ENCODE measurements at regions not wholly inside any gene's neighbourhood (a gene's known extent, or its start where the extent isn't known, plus 50 kb on each side); places are given as distances from the start of the nearest gene placed in this dataset.

DNA sequence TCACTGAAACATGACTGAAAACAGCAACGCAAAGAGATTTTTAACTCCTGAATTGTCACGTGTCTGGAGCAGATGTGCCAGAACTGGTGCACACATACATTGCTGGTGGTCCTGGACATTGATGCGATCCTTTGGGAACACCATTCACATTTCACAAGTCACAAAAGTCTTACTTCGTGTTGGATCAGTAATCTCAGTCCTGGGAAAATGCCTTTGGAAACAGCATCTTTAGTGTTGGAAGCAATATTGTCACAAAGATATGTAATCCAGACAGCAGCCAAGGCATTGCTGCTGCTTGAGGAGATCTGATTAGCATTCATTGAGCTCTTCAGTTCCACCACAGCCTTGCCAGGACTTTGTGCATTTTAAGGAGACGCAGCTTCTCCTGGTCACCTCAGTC lies 126.2 kb upstream of the SH3BP4 start:
- no peak for DNase-seq (ENCODE audit: low spot score)
- H3K9me3 Mint-ChIP-seq (ENCODE audit: unreplicated experiment), result no peaks in the 10 kb centered on the region
- no peaks in the 10 kb centered on the region for H3K36me3 Mint-ChIP-seq (ENCODE audit: low read depth, unreplicated experiment)
- H3K4me1 Mint-ChIP-seq (ENCODE audit: unreplicated experiment), result no peaks in the 10 kb centered on the region
- H3K4me3 Mint-ChIP-seq (ENCODE audit: unreplicated experiment), result no peak overlapping the region
- no peak overlapping the region for H3K27ac Mint-ChIP-seq (ENCODE audit: unreplicated experiment)
- TF ChIP-seq, protein P1, sequence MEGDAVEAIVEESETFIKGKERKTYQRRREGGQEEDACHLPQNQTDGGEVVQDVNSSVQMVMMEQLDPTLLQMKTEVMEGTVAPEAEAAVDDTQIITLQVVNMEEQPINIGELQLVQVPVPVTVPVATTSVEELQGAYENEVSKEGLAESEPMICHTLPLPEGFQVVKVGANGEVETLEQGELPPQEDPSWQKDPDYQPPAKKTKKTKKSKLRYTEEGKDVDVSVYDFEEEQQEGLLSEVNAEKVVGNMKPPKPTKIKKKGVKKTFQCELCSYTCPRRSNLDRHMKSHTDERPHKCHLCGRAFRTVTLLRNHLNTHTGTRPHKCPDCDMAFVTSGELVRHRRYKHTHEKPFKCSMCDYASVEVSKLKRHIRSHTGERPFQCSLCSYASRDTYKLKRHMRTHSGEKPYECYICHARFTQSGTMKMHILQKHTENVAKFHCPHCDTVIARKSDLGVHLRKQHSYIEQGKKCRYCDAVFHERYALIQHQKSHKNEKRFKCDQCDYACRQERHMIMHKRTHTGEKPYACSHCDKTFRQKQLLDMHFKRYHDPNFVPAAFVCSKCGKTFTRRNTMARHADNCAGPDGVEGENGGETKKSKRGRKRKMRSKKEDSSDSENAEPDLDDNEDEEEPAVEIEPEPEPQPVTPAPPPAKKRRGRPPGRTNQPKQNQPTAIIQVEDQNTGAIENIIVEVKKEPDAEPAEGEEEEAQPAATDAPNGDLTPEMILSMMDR (IDR thresholded peaks at IDR 0.05; ENCODE audit: unreplicated experiment), result no peak
- H3K27me3 Mint-ChIP-seq (ENCODE audit: unreplicated experiment), result peaks cover 1% of the 10 kb centered on the region

DNA sequence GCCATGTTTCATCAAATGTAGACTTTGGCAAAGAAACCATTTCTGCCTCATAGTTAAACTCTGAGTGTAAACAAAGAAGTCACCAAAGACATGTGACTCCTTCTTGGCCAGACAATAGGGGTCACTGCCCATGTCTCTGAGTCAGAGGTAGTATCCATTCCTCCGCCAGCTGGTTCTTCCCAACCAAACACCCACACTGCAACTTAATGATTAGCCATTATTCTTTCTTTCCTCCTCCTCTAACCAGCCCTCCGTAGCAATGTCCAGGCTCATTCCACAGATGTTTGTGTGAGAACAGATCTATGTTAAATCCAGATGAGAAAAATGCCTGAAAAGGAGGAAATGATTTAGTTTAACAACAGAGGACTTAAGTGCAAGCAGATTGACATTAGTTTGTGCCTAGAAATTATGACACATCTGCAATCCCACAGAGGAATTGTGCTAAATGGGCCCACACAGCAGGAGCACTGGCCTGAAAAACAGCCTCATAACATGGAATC lies 127.9 kb upstream of the SH3BP4 start:
- DNase-seq (ENCODE audit: low spot score), result no peak

DNA sequence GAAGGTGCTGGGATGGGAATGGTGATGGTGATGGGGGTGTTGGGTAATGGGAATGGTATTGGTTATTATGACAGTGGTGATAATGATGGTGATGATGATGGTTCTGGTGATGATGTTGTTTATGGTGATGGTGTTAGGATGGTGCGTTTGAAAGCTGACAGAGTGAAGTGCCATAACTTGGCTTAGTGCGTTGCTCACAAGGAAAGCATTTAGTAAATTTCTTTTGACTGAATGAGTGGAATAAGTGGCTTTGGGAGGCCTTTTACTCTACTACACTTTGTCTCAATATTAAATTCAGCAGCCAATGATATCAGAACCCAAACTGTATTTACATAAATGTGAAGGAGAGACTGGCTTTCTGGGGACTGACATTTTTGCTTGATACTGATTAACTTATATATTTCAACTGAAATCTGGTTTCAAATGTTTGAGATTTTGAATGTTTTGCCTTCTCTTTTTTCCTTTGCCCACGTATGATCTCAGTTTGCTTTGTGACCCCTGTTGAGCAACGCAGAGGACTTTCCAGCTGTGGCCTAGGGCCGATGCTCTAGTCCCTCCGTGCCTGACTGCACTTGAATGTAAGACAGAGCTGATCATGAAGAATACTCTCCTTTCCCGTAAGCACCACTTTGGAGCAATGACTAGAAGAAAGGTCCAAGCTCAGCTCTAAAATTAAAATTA lies 128.5 kb upstream of the SH3BP4 start:
- no peak for DNase-seq (ENCODE audit: low spot score)
- no peaks in the 10 kb centered on the region for H3K4me1 Mint-ChIP-seq (ENCODE audit: unreplicated experiment)
- no peak overlapping the region for H3K4me3 Mint-ChIP-seq (ENCODE audit: unreplicated experiment)
- H3K27me3 Mint-ChIP-seq (ENCODE audit: unreplicated experiment), result peaks cover 3% of the 10 kb centered on the region
- no peaks in the 10 kb centered on the region for H3K9me3 Mint-ChIP-seq (ENCODE audit: unreplicated experiment)
- no peaks in the 10 kb centered on the region for H3K36me3 Mint-ChIP-seq (ENCODE audit: low read depth, unreplicated experiment)
- H3K27ac Mint-ChIP-seq (ENCODE audit: unreplicated experiment), result no peak overlapping the region
- TF ChIP-seq, protein P1 (IDR thresholded peaks at IDR 0.05; ENCODE audit: unreplicated experiment), result no peak

More for the DNA sequence above, 127.9 kb upstream of the SH3BP4 start:
- no peak overlapping the region for H3K27ac Mint-ChIP-seq (ENCODE audit: unreplicated experiment)
- peaks cover 3% of the 10 kb centered on the region for H3K27me3 Mint-ChIP-seq (ENCODE audit: unreplicated experiment)
- no peaks in the 10 kb centered on the region for H3K9me3 Mint-ChIP-seq (ENCODE audit: unreplicated experiment)
- TF ChIP-seq, protein P1 (IDR thresholded peaks at IDR 0.05; ENCODE audit: unreplicated experiment), result no peak
- H3K36me3 Mint-ChIP-seq (ENCODE audit: low read depth, unreplicated experiment), result no peaks in the 10 kb centered on the region
- no peaks in the 10 kb centered on the region for H3K4me1 Mint-ChIP-seq (ENCODE audit: unreplicated experiment)
- no peak overlapping the region for H3K4me3 Mint-ChIP-seq (ENCODE audit: unreplicated experiment)

DNA sequence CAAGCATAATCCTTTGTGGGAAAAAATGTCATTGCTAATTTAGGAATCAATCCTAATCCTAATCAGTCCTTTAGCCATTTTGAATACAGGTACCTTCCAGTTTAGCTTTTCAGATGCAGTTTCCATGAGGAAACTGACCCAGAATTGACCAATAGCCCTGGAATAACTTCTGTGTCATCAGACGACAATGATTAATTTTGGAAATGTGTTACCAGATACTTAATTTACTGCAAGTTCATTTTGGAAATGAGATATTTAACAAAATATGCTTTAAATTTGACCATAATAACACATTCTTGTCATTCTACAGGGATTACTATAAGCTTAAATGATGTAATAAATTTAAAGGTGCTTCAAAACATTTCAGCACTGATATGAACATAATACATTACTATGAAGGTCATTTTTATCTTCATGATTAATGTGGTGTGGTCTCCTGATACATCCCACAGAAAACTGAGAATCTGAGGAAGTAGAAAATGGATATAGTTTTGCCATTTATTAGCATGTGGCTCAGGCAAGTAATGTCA lies 129.8 kb upstream of the SH3BP4 start:
- Mint-ChIP-seq H3K27ac (ENCODE audit: unreplicated experiment) (no peak overlapping the region), H3K4me3 (ENCODE audit: unreplicated experiment) (no peak overlapping the region), H3K27me3 (ENCODE audit: unreplicated experiment) (peaks cover 3% of the 10 kb centered on the region), H3K36me3 (ENCODE audit: low read depth, unreplicated experiment) (no peaks in the 10 kb centered on the region), H3K4me1 (ENCODE audit: unreplicated experiment) (peaks cover 8% of the 10 kb centered on the region), H3K9me3 (ENCODE audit: unreplicated experiment) (no peaks in the 10 kb centered on the region)
- DNase-seq (ENCODE audit: low spot score), result no peak
- TF ChIP-seq, protein P1 (IDR thresholded peaks at IDR 0.05; ENCODE audit: unreplicated experiment), result no peak

DNA sequence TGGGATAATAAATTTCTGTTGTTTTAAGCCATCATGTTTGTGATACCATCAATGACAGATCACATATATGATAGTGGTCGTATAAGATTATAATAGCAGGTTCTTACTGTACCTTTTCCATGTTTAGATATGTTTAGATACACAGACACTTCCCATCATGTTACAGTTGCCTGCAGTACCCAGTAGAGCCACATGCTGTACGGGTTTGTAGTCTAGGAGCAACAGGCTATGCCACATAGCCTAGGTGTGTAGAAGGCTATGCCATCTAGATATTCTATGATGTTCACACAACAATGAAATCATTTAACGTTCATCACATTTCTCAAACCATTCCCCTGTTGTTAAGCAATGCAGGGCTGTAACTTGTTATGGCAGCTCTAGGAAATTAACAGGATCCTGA lies 132.9 kb upstream of the SH3BP4 start:
- Mint-ChIP-seq H3K27ac (ENCODE audit: unreplicated experiment) (no peak overlapping the region), H3K4me1 (ENCODE audit: unreplicated experiment) (peaks cover 24% of the 10 kb centered on the region), H3K4me3 (ENCODE audit: unreplicated experiment) (no peak overlapping the region), H3K9me3 (ENCODE audit: unreplicated experiment) (no peaks in the 10 kb centered on the region), H3K36me3 (ENCODE audit: low read depth, unreplicated experiment) (peaks cover 2% of the 10 kb centered on the region), H3K27me3 (ENCODE audit: unreplicated experiment) (peaks cover 5% of the 10 kb centered on the region)
- no peak for DNase-seq (ENCODE audit: low spot score)
- TF ChIP-seq, protein P1 (IDR thresholded peaks at IDR 0.05; ENCODE audit: unreplicated experiment), result no peak
